RPMI8226 (cell line): ENCODE measurements at regions not wholly inside any gene's neighbourhood (a gene's known extent, or its start where the extent isn't known, plus 50 kb on each side); places are given as distances from the start of the nearest gene placed in this dataset.
A peak's percentile ranks its signal among the peaks of the same experiment; 100 is the strongest.
"Not testable (repeated sequence)": the region's sequence is repeated elsewhere in the genome, so short reads cannot be mapped to it uniquely, and the experiment has no call there.

Source experiments
- DNase-seq: peaks from one replicate; pipeline ENCODE4 v3.0.0-alpha.2; 2015

- no peak for DNase-seq
These were observed 344.6 kb upstream of the CTSO start for GRCh38 chr4:156298230-156298629.

GRCh38 chr4:156295676-156296195 lies 342.1 kb upstream of the CTSO start:
- no peak for DNase-seq

- DNase-seq: peak; percentile 21
These were observed 340.9 kb upstream of the CTSO start for GRCh38 chr4:156294577-156294976.

- DNase-seq: no peak
These were observed 340.1 kb upstream of the CTSO start for GRCh38 chr4:156293657-156294297.

GRCh38 chr4:156291317-156291716 lies 337.7 kb upstream of the CTSO start:
- DNase-seq: no peak

- DNase-seq: no peak
These were observed 337.1 kb upstream of the CTSO start for GRCh38 chr4:156290811-156291210.

- not testable (repeated sequence) for DNase-seq
These were observed 336.4 kb upstream of the CTSO start for GRCh38 chr4:156290026-156290425.

GRCh38 chr4:156280686-156281085 lies 327.0 kb upstream of the CTSO start:
- no peak for DNase-seq

- no peak for DNase-seq
These were observed 311.7 kb upstream of the CTSO start for GRCh38 chr4:156265407-156265806.

- no peak for DNase-seq
These were observed 307.6 kb upstream of the CTSO start for GRCh38 chr4:156261230-156261629.

- no peak for DNase-seq
These were observed 301.8 kb upstream of the CTSO start for GRCh38 chr4:156255230-156256007.

GRCh38 chr4:156252358-156252921 lies 298.8 kb upstream of the CTSO start:
- no peak for DNase-seq

- no peak for DNase-seq
These were observed 297.9 kb upstream of the CTSO start for GRCh38 chr4:156251373-156252065.

GRCh38 chr4:156248917-156249316 lies 295.3 kb upstream of the CTSO start:
- no peak for DNase-seq

GRCh38 chr4:156247470-156247869 lies 293.8 kb upstream of the CTSO start:
- no peak for DNase-seq

- DNase-seq: no peak
These were observed 289.3 kb upstream of the CTSO start for GRCh38 chr4:156243015-156243414.

GRCh38 chr4:156242390-156242789 lies 288.7 kb upstream of the CTSO start:
- no peak for DNase-seq

- DNase-seq: no peak
These were observed 288.2 kb upstream of the CTSO start for GRCh38 chr4:156241896-156242295.

GRCh38 chr4:156238171-156238570 lies 284.5 kb upstream of the CTSO start:
- DNase-seq: no peak

GRCh38 chr4:156237231-156237630 lies 283.6 kb upstream of the CTSO start:
- no peak for DNase-seq

GRCh38 chr4:156230176-156230575 lies 276.5 kb upstream of the CTSO start:
- no peak for DNase-seq

- DNase-seq: no peak
These were observed 275.0 kb upstream of the CTSO start for GRCh38 chr4:156228676-156229075.

GRCh38 chr4:156227321-156227720 lies 273.7 kb upstream of the CTSO start:
- no peak for DNase-seq
